ENCODE measurements at regions not wholly inside any gene's neighbourhood (a gene's known extent, or its start where the extent isn't known, plus 50 kb on each side); places are given as distances from the start of the nearest gene placed in this dataset.

GRCh38 chr9:30301271-30301963 is 2083.0 kb upstream of the ACO1 start:
- POLR2A ChIA-PET: no interaction called here
- BruUV-seq (replicated peaks): no TSS peak
- Histone ChIP-seq H2AFZ (ENCODE audit: low read length) (no peak overlapping the region), H3K79me2 (ENCODE audit: insufficient read depth, low read length) (no peaks in the 10 kb centered on the region), H3K27me3 (ENCODE audit: control insufficient read depth in 1 of 2, insufficient read depth in 2 of 2, low read length in 2 of 2) (no peaks in the 10 kb centered on the region), H3K9ac (ENCODE audit: insufficient read depth, low read depth, low read length) (no peak overlapping the region), H3K4me1 (ENCODE audit: insufficient read depth, low read length) (no peaks in the 10 kb centered on the region), H3K4me2 (ENCODE audit: low read depth, low read length) (no peak overlapping the region), H3K27ac (ENCODE audit: extremely low read length, insufficient read depth, low read length) (no peak overlapping the region), H4K20me1 (ENCODE audit: insufficient read depth, low read length) (no peaks in the 10 kb centered on the region), H3K36me3 (replicated peaks in 1 of 2; ENCODE audit: control insufficient read depth in 1 of 2, insufficient read depth in 2 of 2, low read length in 2 of 2) (no peaks in the 10 kb centered on the region), H3K9me3 (ENCODE audit: low read length) (no peaks in the 10 kb centered on the region), H3K4me3 (replicated peaks in 1 of 3; ENCODE audit: insufficient read depth in 1 of 3, low read depth in 2 of 3, low read length in 3 of 3) (no peak overlapping the region)
- FAIRE-seq (no peak), DNase-seq (ENCODE audit: low spot score) (no peak), ATAC-seq (no peak)
- intact Hi-C loops (cut with micrococcal nuclease; ENCODE audit: unreplicated experiment): no loop called here
- TF ChIP-seq NPAS2 (CRISPR knock-in tag; IDR thresholded peaks at IDR 0.05; ENCODE audit: borderline replicate concordance): no peak
- TF ChIP-seq SKIL (CRISPR knock-in tag; IDR thresholded peaks at IDR 0.05; ENCODE audit: borderline replicate concordance): no peak
- TF ChIP-seq SIX4 (CRISPR knock-in tag; IDR thresholded peaks at IDR 0.05): no peak
- WGBS (ENCODE audit: low lambda C conversion rate): 7% methylated on average over 5 of the region's 5 CpGs
- in situ Hi-C loops (cut with HindIII; ENCODE audit: extremely low pct_ligation_motif_present, low pct_unique_long_range_greater_than_20kb): no loop called here
- CTCF ChIA-PET (ENCODE audit: low intra/inter-chr PET ratio, low total read pairs): no interaction called here

DNA sequence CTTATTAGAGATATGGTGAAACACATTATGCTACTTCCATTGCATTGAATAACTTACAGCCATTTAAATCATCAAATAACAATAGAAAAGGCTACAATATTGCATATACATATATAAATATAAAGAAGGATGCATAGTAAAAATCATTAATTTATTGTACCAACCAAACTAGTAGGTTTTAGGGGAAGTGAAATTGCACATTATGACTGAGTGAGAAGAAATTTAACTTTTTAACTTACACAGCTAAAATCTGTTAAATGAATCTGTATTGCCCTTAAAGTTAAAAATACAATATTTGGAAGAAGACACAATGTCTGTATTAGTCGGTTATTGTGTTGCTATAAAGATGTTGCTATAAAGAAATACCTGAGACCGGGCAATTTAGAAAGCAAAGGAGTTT is 2073.7 kb upstream of the ACO1 start:
- 0% methylated on average over 2 of the region's 2 CpGs for WGBS (ENCODE audit: low lambda C conversion rate)
- Histone ChIP-seq H3K4me1 (ENCODE audit: insufficient read depth, low read length) (no peaks in the 10 kb centered on the region), H3K9me3 (ENCODE audit: low read length) (no peaks in the 10 kb centered on the region), H3K4me3 (replicated peaks in 1 of 3; ENCODE audit: insufficient read depth in 1 of 3, low read depth in 2 of 3, low read length in 3 of 3) (no peak overlapping the region), H3K27ac (ENCODE audit: extremely low read length, insufficient read depth, low read length) (no peak overlapping the region), H3K4me2 (ENCODE audit: low read depth, low read length) (no peak overlapping the region), H4K20me1 (ENCODE audit: insufficient read depth, low read length) (no peaks in the 10 kb centered on the region), H3K27me3 (ENCODE audit: control insufficient read depth in 1 of 2, insufficient read depth in 2 of 2, low read length in 2 of 2) (no peaks in the 10 kb centered on the region), H2AFZ (ENCODE audit: low read length) (no peak overlapping the region), H3K79me2 (ENCODE audit: insufficient read depth, low read length) (no peaks in the 10 kb centered on the region), H3K36me3 (replicated peaks in 1 of 2; ENCODE audit: control insufficient read depth in 1 of 2, insufficient read depth in 2 of 2, low read length in 2 of 2) (no peaks in the 10 kb centered on the region), H3K9ac (ENCODE audit: insufficient read depth, low read depth, low read length) (no peak overlapping the region)
- ChIA-PET POLR2A (no interaction called here), CTCF (ENCODE audit: low intra/inter-chr PET ratio, low total read pairs) (no interaction called here)
- in situ Hi-C loops (cut with HindIII; ENCODE audit: extremely low pct_ligation_motif_present, low pct_unique_long_range_greater_than_20kb) (no loop called here), intact Hi-C loops (cut with micrococcal nuclease; ENCODE audit: unreplicated experiment) (no loop called here)
- FAIRE-seq: no peak
- no peak for ATAC-seq
- BruUV-seq (replicated peaks): no TSS peak
- no peak for DNase-seq (ENCODE audit: low spot score)
- TF ChIP-seq, protein P1, sequence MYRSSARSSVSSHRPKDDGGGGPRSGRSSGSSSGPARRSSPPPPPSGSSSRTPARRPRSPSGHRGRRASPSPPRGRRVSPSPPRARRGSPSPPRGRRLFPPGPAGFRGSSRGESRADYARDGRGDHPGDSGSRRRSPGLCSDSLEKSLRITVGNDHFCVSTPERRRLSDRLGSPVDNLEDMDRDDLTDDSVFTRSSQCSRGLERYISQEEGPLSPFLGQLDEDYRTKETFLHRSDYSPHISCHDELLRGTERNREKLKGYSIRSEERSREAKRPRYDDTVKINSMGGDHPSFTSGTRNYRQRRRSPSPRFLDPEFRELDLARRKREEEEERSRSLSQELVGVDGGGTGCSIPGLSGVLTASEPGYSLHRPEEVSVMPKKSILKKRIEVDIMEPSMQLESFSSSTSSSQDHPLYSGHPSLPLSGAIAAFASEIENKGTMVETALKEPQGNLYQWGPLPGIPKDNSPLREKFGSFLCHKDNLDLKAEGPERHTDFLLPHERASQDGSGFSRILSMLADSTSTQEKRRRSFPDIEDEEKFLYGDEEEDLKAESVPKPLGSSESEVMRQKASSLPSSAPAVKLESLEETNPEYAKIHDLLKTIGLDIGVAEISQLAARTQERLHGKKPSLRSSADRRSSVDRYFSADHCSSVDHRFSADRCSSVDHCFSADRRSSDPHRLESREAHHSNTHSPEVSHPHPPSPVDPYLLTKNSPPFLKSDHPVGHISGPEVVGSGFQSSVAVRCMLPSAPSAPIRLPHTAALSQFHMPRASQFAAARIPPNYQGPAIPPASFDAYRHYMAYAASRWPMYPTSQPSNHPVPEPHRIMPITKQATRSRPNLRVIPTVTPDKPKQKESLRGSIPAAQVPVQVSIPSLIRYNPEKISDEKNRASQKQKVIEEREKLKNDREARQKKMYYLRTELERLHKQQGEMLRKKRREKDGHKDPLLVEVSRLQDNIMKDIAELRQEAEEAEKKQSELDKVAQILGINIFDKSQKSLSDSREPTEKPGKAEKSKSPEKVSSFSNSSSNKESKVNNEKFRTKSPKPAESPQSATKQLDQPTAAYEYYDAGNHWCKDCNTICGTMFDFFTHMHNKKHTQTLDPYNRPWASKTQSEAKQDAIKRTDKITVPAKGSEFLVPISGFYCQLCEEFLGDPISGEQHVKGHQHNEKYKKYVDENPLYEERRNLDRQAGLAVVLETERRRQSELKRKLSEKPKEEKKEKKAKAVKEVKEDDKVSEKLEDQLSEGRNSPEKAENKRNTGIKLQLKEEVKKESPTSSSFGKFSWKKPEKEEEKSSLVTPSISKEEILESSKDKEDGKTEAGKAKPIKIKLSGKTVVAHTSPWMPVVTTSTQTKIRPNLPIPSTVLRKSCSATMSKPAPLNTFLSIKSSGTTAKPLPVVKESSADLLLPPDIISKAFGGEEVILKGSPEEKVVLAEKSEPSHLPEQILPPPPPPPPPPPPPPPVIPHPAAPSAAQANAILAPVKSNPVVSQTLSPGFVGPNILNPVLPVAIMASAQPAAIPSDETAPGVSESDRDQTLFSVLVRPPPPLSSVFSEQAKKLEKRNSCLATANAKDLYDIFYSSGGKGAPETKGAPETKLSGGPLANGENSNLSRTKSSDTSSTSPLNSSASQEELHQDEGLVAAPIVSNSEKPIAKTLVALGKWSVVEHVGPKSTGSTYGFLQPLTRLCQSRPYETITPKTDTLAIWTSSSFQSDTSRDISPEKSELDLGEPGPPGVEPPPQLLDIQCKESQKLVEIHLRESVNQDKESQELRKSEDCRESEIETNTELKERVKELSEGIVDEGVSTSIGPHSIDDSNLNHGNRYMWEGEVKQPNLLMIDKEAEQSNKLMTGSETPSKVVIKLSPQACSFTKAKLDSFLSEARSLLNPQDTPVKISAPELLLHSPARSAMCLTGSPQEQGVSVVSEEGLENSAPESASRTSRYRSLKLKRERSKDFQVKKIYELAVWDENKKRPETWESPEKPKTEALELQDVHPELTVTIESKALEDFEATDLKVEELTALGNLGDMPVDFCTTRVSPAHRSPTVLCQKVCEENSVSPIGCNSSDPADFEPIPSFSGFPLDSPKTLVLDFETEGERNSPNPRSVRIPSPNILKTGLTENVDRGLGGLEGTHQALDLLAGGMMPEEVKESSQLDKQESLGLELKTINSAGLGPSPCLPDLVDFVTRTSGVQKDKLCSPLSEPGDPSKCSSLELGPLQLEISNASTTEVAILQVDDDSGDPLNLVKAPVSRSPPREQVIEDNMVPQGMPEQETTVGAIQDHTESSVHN (CRISPR knock-in tag; IDR thresholded peaks at IDR 0.05): no peak
- no peak for TF ChIP-seq ZKSCAN8 (CRISPR knock-in tag; IDR thresholded peaks at IDR 0.05; ENCODE audit: borderline replicate concordance)
- no peak for TF ChIP-seq YY1 (IDR thresholded peaks at IDR 0.05; ENCODE audit: insufficient read depth, insufficient replicate concordance, low read depth, low read length)
- no peak for TF ChIP-seq PRMT3 (CRISPR knock-in tag; IDR thresholded peaks at IDR 0.05; ENCODE audit: borderline replicate concordance, low read depth)
